Renal pelvis (tissue), 1 donor: ENCODE measurements at regions not wholly inside any gene's neighbourhood (a gene's known extent, or its start where the extent isn't known, plus 50 kb on each side); places are given as distances from the start of the nearest gene placed in this dataset.

Experiments
- DNase-seq: peaks from one replicate; pipeline ENCODE4 v3.0.0-alpha.2; 2013

DNA sequence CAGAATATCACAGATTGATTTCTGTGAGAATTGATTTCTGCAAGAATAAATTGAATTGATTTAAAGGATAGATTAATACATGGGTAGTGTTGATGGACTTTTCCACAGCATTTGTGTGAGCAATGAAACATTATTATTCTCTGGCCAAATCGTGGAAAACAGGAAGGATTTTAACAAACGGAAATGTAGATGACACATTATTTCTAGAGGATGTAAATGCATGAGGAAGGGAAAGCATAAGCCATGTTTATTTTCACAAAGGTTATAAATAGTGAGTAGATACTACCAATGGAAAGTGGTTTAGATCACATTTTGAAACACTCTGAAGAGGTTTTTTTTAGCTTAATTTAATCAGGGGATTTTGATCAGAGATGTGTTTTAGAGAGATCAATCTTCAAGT is 1534.6 kb upstream of the MIR17HG start:
- DNase-seq = no peak

DNA sequence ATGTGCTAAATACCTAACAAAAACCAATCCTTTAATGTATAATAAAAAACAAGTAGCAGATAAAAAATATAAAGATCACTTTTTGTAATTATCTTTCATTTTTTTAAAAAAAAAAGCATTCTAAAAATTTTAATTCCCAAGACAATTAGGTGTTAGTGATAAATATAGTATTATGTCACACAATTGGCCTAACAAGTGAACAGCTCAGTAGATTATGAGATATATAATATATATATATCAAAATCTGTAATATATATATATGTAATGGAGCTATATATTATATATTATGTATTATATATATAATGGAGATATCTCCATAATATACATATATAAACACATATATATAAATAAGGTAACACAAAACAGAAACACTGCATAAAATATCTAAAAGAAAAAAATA is 1531.1 kb upstream of the MIR17HG start:
- DNase-seq = no peak

DNA sequence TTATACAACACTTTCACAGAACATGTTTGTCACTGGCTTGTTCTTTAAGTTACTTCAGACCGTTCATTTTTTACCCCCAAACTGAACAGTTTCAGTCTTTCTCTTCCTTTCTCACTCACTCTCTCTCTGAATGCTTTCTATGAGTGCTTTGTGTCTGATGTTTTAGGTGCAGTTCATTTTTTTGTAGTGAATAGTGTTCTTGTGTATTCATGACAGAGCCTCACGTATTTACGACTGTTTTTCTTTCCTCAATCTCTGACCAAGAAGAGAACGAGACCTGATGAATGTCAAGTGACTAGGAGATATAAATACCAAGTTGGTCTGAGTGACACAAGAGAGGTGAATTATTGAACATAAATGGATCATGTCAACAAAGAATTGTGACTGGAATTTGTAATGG is 1525.0 kb upstream of the MIR17HG start:
- DNase-seq = no peak

DNA sequence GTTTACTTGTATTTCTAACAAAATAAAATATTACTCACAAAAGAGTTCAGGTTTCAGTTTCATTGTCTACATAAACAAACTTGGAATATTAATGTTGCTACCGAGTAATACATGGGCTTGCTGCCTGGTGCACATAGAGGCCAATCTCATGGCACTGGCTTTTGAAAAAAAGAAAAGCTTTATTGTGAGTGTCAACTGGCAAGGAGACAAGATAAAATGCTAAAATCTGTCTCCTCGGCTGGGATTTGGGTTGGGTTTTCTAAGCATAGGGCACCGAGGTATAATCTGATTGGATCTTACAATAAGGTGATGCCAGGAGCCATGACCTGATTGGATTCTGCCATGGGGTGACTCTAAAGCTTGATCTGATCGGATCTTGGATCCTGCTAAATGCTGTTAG is 1519.9 kb upstream of the MIR17HG start:
- DNase-seq = no peak

- no peak for DNase-seq
Observed at GRCh38 chr13:89828506-89828905, 1519.0 kb upstream of the MIR17HG start.

- no peak for DNase-seq
Observed at GRCh38 chr13:89831157-89831556, 1516.3 kb upstream of the MIR17HG start.

- no peak for DNase-seq
Observed at GRCh38 chr13:89832827-89833226, 1514.7 kb upstream of the MIR17HG start.

DNA sequence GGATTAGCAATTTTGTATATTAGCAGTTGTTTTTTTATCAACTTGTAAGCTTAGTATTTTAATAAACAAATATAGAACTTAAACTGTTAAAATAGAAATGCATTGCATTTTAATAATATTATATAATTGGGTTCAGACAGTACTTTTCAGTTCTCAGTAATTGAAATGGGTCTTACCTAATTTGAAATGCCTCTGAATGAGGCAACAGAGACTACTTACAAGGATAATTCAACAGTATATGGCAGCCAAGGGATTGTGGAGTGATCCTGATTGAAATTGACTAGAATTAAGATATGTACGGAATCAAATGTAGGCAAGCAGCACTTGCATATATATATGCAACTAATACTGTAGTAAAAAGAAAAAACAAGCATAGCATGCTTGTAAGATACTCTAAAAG is 1503.9 kb upstream of the MIR17HG start:
- no peak for DNase-seq

GRCh38 chr13:89845874-89846273 is 1501.6 kb upstream of the MIR17HG start:
- no peak for DNase-seq

GRCh38 chr13:89846926-89847585 is 1500.4 kb upstream of the MIR17HG start:
- DNase-seq = no peak

DNA sequence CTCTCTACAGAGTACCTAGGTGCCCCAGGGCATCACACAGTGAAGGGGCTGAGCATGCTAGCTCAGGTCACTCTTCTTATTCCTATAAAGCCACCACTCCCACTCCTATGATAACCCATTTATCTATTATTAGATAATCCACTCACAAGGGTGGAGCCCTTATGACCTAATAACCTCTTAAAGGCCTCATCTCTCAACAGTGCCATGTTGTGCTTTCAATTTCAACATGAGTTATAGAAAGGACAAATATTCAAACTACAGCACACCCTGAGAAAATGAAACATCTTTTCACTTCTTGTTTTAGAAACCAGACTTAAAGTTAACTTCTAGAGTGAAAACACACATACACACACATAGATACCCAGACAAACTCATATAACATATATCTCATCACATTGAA is 1494.9 kb upstream of the MIR17HG start:
- DNase-seq = no peak

GRCh38 chr13:89856512-89856911 is 1491.0 kb upstream of the MIR17HG start:
- no peak for DNase-seq

- no peak for DNase-seq
Observed at GRCh38 chr13:89857502-89857901, 1490.0 kb upstream of the MIR17HG start.

GRCh38 chr13:89862011-89862690 is 1485.3 kb upstream of the MIR17HG start:
- no peak for DNase-seq

DNA sequence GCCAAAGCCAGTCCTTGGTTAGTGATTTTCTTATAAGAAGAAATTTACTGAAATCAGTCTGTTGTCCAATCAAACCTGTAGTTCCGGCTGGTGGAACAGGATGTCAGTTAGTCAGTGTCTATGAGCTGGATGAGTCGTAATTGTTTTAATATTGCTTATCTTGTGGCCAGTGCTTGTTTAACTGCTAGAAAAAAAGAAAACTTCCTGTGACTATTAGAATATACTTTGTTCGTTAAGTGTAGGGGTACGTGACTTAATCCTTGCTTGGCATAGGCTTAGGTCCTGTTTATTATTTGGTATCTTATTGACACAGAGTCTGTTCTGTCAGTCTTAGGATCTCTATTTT is 1484.8 kb upstream of the MIR17HG start:
- no peak for DNase-seq

- DNase-seq = no peak
Observed at GRCh38 chr13:89865164-89866064, 1482.1 kb upstream of the MIR17HG start.

DNA sequence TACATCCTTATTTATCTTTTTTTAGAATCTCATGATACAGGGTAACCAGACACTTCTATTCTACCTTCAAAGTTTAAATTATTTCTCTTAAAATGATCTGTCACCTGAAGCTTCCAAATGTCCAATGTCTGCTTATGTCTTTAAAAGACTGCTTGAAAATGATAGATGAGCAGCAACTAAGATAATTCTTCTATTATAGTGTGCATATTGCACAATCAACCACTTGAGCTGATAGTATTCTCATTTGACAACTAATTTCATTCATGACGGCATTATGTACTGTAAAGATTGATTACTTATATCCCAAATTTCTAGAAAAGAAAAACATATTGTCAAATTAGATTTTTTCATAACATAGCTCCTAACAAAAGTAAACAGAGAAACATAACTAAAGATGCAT is 1478.2 kb upstream of the MIR17HG start:
- DNase-seq = no peak

GRCh38 chr13:89878904-89879303 is 1468.6 kb upstream of the MIR17HG start:
- DNase-seq = no peak

DNA sequence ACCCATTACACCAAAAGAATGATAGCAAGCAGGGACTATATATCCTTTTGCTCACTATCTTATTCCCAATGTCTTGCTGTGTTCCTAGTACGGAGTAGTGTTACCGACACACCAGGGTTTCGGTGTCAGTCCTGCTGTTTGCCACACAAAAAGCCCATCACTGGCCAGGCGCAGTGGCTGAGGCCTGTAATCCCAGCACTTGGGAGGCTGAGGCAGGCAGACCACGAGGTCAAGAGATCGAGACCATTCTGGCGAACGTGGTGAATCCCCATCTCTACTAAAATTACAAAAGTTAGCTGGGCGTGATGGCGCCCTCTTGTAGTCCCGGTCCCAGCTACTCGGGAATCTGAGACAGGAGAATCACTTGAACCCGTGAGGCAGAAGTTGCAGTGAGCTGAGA is 1467.3 kb upstream of the MIR17HG start:
- no peak for DNase-seq

GRCh38 chr13:89883893-89884448 is 1463.5 kb upstream of the MIR17HG start:
- no peak for DNase-seq

- DNase-seq = no peak
Observed at GRCh38 chr13:89890806-89891205, 1456.7 kb upstream of the MIR17HG start.

- DNase-seq = no peak
Observed at GRCh38 chr13:89891416-89891815, 1456.1 kb upstream of the MIR17HG start.

GRCh38 chr13:89897681-89898080 is 1449.8 kb upstream of the MIR17HG start:
- DNase-seq = no peak
